ENCODE measurements at regions not wholly inside any gene's neighbourhood (a gene's known extent, or its start where the extent isn't known, plus 50 kb on each side); places are given as distances from the start of the nearest gene placed in this dataset.

- intact Hi-C loops (cut with DNase I; ENCODE audit: low total_unique reads), result no loop called here
Observed at GRCh38 chr4:27894951-27895350, 1034.3 kb downstream of the STIM2 start.

DNA sequence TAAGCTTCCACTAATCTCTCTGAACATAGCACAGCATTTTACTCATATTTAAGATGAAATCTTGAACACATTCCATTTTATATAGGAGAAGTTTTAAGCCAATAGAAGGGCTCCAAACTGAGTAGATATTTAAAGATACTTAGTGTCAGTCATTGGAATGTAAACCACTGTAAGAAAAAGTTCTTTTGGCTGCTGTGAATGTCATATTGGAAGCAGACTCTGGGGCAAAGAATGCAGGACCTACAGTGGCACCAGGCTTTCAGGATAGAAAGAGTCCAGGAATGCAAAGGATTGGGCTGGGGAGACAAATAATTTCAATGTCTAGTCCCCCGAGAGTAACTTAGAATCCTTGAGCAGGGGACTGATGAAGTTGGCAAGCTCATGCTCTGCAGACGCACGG, 1047.7 kb downstream of the STIM2 start:
- Histone ChIP-seq H3K4me3 (no peak overlapping the region), H3K4me1 (no peaks in the 10 kb centered on the region), H3K36me3 (no peaks in the 10 kb centered on the region), H3K9me3 (no peaks in the 10 kb centered on the region), H3K27ac (no peak overlapping the region), H3K27me3 (no peaks in the 10 kb centered on the region)
- DNase-seq (ENCODE audit: low spot score in 2 of 2), result no peak
- intact Hi-C loops (cut with DNase I; ENCODE audit: low total_unique reads), result loop anchor here (5.0 kb wide), 1 partner anchor 806 kb away; no protein-coding TSS in a partner anchor
- TF ChIP-seq POLR2AphosphoS5 (IDR thresholded peaks at IDR 0.05) (no peak), POLR2A (IDR thresholded peaks at IDR 0.05) (no peak)
- TF ChIP-seq, protein P1, sequence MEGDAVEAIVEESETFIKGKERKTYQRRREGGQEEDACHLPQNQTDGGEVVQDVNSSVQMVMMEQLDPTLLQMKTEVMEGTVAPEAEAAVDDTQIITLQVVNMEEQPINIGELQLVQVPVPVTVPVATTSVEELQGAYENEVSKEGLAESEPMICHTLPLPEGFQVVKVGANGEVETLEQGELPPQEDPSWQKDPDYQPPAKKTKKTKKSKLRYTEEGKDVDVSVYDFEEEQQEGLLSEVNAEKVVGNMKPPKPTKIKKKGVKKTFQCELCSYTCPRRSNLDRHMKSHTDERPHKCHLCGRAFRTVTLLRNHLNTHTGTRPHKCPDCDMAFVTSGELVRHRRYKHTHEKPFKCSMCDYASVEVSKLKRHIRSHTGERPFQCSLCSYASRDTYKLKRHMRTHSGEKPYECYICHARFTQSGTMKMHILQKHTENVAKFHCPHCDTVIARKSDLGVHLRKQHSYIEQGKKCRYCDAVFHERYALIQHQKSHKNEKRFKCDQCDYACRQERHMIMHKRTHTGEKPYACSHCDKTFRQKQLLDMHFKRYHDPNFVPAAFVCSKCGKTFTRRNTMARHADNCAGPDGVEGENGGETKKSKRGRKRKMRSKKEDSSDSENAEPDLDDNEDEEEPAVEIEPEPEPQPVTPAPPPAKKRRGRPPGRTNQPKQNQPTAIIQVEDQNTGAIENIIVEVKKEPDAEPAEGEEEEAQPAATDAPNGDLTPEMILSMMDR (IDR thresholded peaks at IDR 0.05), result no peak

More at GRCh38 chr4:27894951-27895350, 1034.3 kb downstream of the STIM2 start:
- no peak overlapping the region for H3K27ac ChIP-seq
- no peak overlapping the region for H3K4me3 ChIP-seq
- no peaks in the 10 kb centered on the region for H3K27me3 ChIP-seq
- DNase-seq (ENCODE audit: low spot score in 2 of 2), result no peak
- no peaks in the 10 kb centered on the region for H3K36me3 ChIP-seq
- H3K9me3 ChIP-seq, result no peaks in the 10 kb centered on the region
- TF ChIP-seq POLR2AphosphoS5 (IDR thresholded peaks at IDR 0.05) (no peak), POLR2A (IDR thresholded peaks at IDR 0.05) (no peak)
- TF ChIP-seq, protein P1 (IDR thresholded peaks at IDR 0.05), result no peak
- H3K4me1 ChIP-seq, result no peaks in the 10 kb centered on the region

GRCh38 chr4:27910227-27910626, 1049.6 kb downstream of the STIM2 start:
- Histone ChIP-seq H3K9me3 (no peaks in the 10 kb centered on the region), H3K27me3 (no peaks in the 10 kb centered on the region), H3K36me3 (no peaks in the 10 kb centered on the region), H3K4me3 (no peak overlapping the region), H3K4me1 (no peaks in the 10 kb centered on the region), H3K27ac (no peak overlapping the region)
- DNase-seq (ENCODE audit: low spot score in 2 of 2), result no peak
- TF ChIP-seq, protein P1 (IDR thresholded peaks at IDR 0.05), result no peak
- TF ChIP-seq POLR2A (IDR thresholded peaks at IDR 0.05), result no peak
- no peak for TF ChIP-seq POLR2AphosphoS5 (IDR thresholded peaks at IDR 0.05)
- intact Hi-C loops (cut with DNase I; ENCODE audit: low total_unique reads), result no loop called here

- Histone ChIP-seq H3K27me3 (no peaks in the 10 kb centered on the region), H3K9me3 (no peaks in the 10 kb centered on the region), H3K27ac (no peak overlapping the region), H3K36me3 (no peaks in the 10 kb centered on the region), H3K4me1 (no peaks in the 10 kb centered on the region), H3K4me3 (no peak overlapping the region)
- no peak for DNase-seq (ENCODE audit: low spot score in 2 of 2)
- TF ChIP-seq POLR2A (IDR thresholded peaks at IDR 0.05) (no peak), POLR2AphosphoS5 (IDR thresholded peaks at IDR 0.05) (no peak)
- TF ChIP-seq, protein P1 (IDR thresholded peaks at IDR 0.05), result no peak
- intact Hi-C loops (cut with DNase I; ENCODE audit: low total_unique reads), result no loop called here
Observed at GRCh38 chr4:27911047-27911446, 1050.4 kb downstream of the STIM2 start.

DNA sequence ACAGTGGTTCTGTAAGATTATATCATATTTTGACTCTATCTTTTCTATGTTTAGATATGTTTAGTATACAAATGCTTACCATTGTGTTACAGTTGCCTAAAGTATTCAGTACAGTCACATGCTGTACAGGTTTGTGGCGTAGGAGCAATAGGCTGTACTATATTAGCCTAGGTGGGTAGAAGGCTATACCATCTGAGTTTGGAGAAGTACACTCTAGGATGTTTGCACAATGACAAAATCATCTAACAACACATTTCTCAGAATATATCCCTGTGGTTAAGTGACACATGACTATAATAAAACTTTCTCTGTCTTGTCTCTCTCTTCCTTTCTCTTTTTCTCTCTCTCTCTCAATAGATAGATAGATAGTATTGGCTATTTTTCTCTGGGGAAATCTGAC, 1053.1 kb downstream of the STIM2 start:
- Histone ChIP-seq H3K4me3 (no peak overlapping the region), H3K36me3 (no peaks in the 10 kb centered on the region), H3K27me3 (no peaks in the 10 kb centered on the region), H3K9me3 (no peaks in the 10 kb centered on the region), H3K27ac (no peak overlapping the region), H3K4me1 (no peaks in the 10 kb centered on the region)
- TF ChIP-seq, protein P1 (IDR thresholded peaks at IDR 0.05), result no peak
- TF ChIP-seq POLR2AphosphoS5 (IDR thresholded peaks at IDR 0.05), result no peak
- no peak for TF ChIP-seq POLR2A (IDR thresholded peaks at IDR 0.05)
- no peak for DNase-seq (ENCODE audit: low spot score in 2 of 2)
- intact Hi-C loops (cut with DNase I; ENCODE audit: low total_unique reads), result no loop called here
